ENCODE measurements at regions not wholly inside any gene's neighbourhood (a gene's known extent, or its start where the extent isn't known, plus 50 kb on each side); places are given as distances from the start of the nearest gene placed in this dataset.

DNA sequence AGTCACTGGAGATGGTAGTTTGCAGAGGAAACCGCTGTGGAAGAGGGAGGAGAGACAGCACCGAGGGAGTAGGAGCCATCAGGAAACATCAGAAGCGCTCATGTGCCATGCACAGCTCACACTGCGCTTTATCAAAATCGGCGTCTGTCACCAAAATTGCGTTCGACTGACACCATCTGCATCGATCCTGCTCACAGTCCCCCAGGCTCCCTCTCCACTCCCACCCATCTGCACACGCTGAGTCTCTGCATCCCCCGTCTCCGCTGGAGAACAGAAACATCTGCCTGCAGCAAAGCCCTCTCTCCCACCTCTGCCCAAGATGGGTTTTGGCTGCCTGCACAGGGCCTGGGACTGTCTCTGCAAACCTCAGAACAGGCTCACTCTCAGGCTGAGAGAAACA, 187.5 kb upstream of the RPL38 start:
- H3K4me3 ChIP-seq = no peak overlapping the region

DNA sequence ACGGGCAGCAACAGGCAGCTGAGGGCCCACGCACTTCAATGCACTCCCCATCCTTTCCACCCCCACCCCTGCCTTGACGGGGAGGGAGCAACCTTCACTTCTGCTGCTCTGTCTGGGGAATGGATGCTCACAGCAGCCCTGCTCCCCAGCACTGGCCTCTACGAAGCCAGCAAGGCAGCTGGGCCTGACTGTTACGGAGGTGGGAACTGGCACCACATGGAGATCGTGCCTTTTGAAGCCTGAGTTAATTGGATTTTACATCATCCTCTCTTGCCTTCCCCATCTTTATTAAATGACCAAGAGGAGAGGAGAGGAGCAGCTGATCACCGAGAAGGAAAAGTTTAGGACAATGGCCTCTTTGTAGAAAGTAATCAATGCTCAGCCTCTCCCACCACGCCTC, 187.0 kb upstream of the RPL38 start:
- Histone ChIP-seq H3K4me3 (no peak overlapping the region), H3K9me3 (no peaks in the 10 kb centered on the region), H3K27ac (no peak overlapping the region), H3K4me1 (no peaks in the 10 kb centered on the region), H3K27me3 (no peaks in the 10 kb centered on the region), H3K36me3 (ENCODE audit: low read depth, missing control alignments) (no peaks in the 10 kb centered on the region)
- intact Hi-C loops (cut with DNase I; ENCODE audit: low total_unique reads) = no loop called here
- no peak for DNase-seq
- 45 to 64% methylated on average over 5 to 8 of the region's 8 CpGs for WGBS, 2 donors
- no peak for TF ChIP-seq POLR2A (IDR thresholded peaks at IDR 0.05)
- TF ChIP-seq, protein P1, sequence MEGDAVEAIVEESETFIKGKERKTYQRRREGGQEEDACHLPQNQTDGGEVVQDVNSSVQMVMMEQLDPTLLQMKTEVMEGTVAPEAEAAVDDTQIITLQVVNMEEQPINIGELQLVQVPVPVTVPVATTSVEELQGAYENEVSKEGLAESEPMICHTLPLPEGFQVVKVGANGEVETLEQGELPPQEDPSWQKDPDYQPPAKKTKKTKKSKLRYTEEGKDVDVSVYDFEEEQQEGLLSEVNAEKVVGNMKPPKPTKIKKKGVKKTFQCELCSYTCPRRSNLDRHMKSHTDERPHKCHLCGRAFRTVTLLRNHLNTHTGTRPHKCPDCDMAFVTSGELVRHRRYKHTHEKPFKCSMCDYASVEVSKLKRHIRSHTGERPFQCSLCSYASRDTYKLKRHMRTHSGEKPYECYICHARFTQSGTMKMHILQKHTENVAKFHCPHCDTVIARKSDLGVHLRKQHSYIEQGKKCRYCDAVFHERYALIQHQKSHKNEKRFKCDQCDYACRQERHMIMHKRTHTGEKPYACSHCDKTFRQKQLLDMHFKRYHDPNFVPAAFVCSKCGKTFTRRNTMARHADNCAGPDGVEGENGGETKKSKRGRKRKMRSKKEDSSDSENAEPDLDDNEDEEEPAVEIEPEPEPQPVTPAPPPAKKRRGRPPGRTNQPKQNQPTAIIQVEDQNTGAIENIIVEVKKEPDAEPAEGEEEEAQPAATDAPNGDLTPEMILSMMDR (IDR thresholded peaks at IDR 0.05) = no peak

More for the DNA sequence above, 187.5 kb upstream of the RPL38 start:
- intact Hi-C loops (cut with DNase I; ENCODE audit: low total_unique reads) = no loop called here
- Histone ChIP-seq H3K36me3 (ENCODE audit: low read depth, missing control alignments) (no peaks in the 10 kb centered on the region), H3K4me1 (no peaks in the 10 kb centered on the region), H3K9me3 (no peaks in the 10 kb centered on the region), H3K27ac (no peak overlapping the region), H3K27me3 (no peaks in the 10 kb centered on the region)
- TF ChIP-seq, protein P1 (IDR thresholded peaks at IDR 0.05) = no peak
- no peak for TF ChIP-seq POLR2A (IDR thresholded peaks at IDR 0.05)
- 58 to 64% methylated on average over 12 of the region's 12 CpGs for WGBS, 2 donors
- DNase-seq = no peak

DNA sequence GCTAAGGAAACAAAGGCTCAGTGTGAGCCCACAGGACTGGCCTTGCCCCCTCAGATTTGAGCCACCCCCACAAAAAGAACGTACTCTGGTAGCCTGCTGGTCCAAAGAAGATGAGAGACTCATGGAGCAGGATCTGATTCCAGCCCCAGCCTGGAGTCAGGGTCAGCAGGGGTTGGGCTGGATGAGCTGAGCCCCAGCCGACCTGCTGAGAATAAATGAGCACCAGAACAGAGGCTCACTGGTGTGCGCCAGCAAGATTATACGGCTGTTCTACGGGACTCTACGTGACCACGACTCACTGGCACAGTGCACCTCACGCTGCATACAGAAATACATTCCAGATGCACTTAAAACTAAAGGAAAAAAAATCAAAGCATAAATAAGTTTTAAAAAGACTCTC, 186.0 kb upstream of the RPL38 start:
- Histone ChIP-seq H3K27me3 (no peaks in the 10 kb centered on the region), H3K4me3 (no peak overlapping the region), H3K9me3 (no peaks in the 10 kb centered on the region), H3K27ac (no peak overlapping the region), H3K36me3 (ENCODE audit: low read depth, missing control alignments) (no peaks in the 10 kb centered on the region), H3K4me1 (no peaks in the 10 kb centered on the region)
- DNase-seq = no peak
- TF ChIP-seq, protein P1 (IDR thresholded peaks at IDR 0.05) = no peak
- no peak for TF ChIP-seq POLR2A (IDR thresholded peaks at IDR 0.05)
- 79% methylated on average over 7 to 8 of the region's 8 CpGs for WGBS, 2 donors
- intact Hi-C loops (cut with DNase I; ENCODE audit: low total_unique reads) = no loop called here

DNA sequence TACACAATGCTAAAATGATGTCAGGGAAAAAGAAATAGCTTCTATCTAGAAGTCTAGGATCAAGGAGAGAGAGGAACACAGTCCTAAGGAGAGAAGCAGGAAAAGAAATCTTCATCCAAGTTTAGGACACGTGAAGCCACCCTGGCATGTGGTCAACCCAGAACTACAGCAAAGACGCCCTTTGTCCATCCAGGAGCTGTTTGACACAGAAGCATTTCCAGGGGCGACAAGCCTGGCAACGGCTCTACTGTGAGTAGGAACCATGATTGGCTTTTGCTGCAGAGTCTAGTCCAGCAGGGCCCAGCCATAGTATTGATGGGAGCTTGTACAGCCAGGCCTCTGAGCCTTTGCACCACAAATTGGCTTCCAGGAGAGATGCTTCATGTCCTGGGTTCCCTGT, 185.4 kb upstream of the RPL38 start:
- Histone ChIP-seq H3K36me3 (ENCODE audit: low read depth, missing control alignments) (no peaks in the 10 kb centered on the region), H3K4me3 (no peak overlapping the region), H3K4me1 (no peaks in the 10 kb centered on the region), H3K9me3 (no peaks in the 10 kb centered on the region), H3K27ac (no peak overlapping the region), H3K27me3 (no peaks in the 10 kb centered on the region)
- no peak for TF ChIP-seq POLR2A (IDR thresholded peaks at IDR 0.05)
- TF ChIP-seq, protein P1 (IDR thresholded peaks at IDR 0.05) = no peak
- 87 to 90% methylated on average over 4 of the region's 4 CpGs for WGBS, 2 donors
- no peak for DNase-seq
- intact Hi-C loops (cut with DNase I; ENCODE audit: low total_unique reads) = no loop called here

DNA sequence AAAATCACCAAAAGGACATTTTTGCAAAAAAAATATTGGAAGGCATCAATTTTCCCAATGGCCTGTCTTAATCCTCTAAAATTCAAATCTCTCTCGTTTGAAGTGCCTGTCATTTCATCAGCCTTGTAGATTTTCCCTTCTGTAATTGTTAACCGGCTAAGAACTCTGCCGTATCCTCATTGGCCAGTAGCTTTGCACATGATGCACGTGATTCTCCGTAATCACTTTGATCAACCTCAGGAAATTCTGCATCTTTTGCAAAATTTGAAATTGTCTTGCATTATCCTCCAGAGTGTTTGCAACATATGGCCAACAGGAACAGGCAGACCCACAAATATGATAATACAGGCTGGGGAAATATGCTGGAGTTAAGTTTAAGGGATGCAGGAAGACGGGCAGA, 184.2 kb upstream of the RPL38 start:
- Histone ChIP-seq H3K36me3 (ENCODE audit: low read depth, missing control alignments) (no peaks in the 10 kb centered on the region), H3K27ac (no peak overlapping the region), H3K9me3 (no peaks in the 10 kb centered on the region), H3K4me3 (no peak overlapping the region), H3K27me3 (no peaks in the 10 kb centered on the region), H3K4me1 (no peaks in the 10 kb centered on the region)
- intact Hi-C loops (cut with DNase I; ENCODE audit: low total_unique reads) = no loop called here
- WGBS, 2 donors = 71 to 81% methylated on average over 6 of the region's 6 CpGs
- TF ChIP-seq, protein P1 (IDR thresholded peaks at IDR 0.05) = no peak
- no peak for TF ChIP-seq POLR2A (IDR thresholded peaks at IDR 0.05)
- DNase-seq = no peak

All from testis (tissue), 2 donors.